ENCODE measurements at regions not wholly inside any gene's neighbourhood (a gene's known extent, or its start where the extent isn't known, plus 50 kb on each side); places are given as distances from the start of the nearest gene placed in this dataset.
"Not testable (repeated sequence)": the region's sequence is repeated elsewhere in the genome, so short reads cannot be mapped to it uniquely, and the experiment has no call there.

GRCh38 chr4:14920237-14920636 lies 82.0 kb upstream of the CPEB2 start:
- no peak for TF ChIP-seq CTCF (IDR thresholded peaks at IDR 0.05; ENCODE audit: low read depth, low read length)
- no peak for DNase-seq (ENCODE audit: low read depth in 2 of 2)
- no peak overlapping the region for H3K4me3 ChIP-seq (replicated peaks in 1 of 2; ENCODE audit: low read depth in 2 of 2, low read length in 2 of 2)

GRCh38 chr4:14920759-14921320 lies 81.4 kb upstream of the CPEB2 start:
- H3K4me3 ChIP-seq (replicated peaks in 1 of 2; ENCODE audit: low read depth in 2 of 2, low read length in 2 of 2), result no peak overlapping the region
- no peak for TF ChIP-seq CTCF (IDR thresholded peaks at IDR 0.05; ENCODE audit: low read depth, low read length)
- no peak for DNase-seq (ENCODE audit: low read depth in 2 of 2)

GRCh38 chr4:14921781-14922180 lies 80.5 kb upstream of the CPEB2 start:
- DNase-seq (ENCODE audit: low read depth in 2 of 2), result not testable (repeated sequence)

GRCh38 chr4:14924076-14924811 lies 78.0 kb upstream of the CPEB2 start:
- no peak overlapping the region for H3K4me3 ChIP-seq (replicated peaks in 1 of 2; ENCODE audit: low read depth in 2 of 2, low read length in 2 of 2)
- TF ChIP-seq CTCF (IDR thresholded peaks at IDR 0.05; ENCODE audit: low read depth, low read length), result no peak
- DNase-seq (ENCODE audit: low read depth in 2 of 2), result no peak

More at GRCh38 chr4:14921781-14922180, 80.5 kb upstream of the CPEB2 start:
- H3K4me3 ChIP-seq (replicated peaks in 1 of 2; ENCODE audit: low read depth in 2 of 2, low read length in 2 of 2), result not testable (repeated sequence)

- no peak overlapping the region for H3K4me3 ChIP-seq (replicated peaks in 1 of 2; ENCODE audit: low read depth in 2 of 2, low read length in 2 of 2)
- TF ChIP-seq CTCF (IDR thresholded peaks at IDR 0.05; ENCODE audit: low read depth, low read length), result no peak
- no peak for DNase-seq (ENCODE audit: low read depth in 2 of 2)
Observed at GRCh38 chr4:14924812-14925344, 77.4 kb upstream of the CPEB2 start.

- no peak overlapping the region for H3K4me3 ChIP-seq (replicated peaks in 1 of 2; ENCODE audit: low read depth in 2 of 2, low read length in 2 of 2)
- no peak for TF ChIP-seq CTCF (IDR thresholded peaks at IDR 0.05; ENCODE audit: low read depth, low read length)
- DNase-seq (ENCODE audit: low read depth in 2 of 2), result no peak
Observed at GRCh38 chr4:14925471-14925870, 76.8 kb upstream of the CPEB2 start.

GRCh38 chr4:14926368-14926767 lies 75.9 kb upstream of the CPEB2 start:
- no peak for DNase-seq (ENCODE audit: low read depth in 2 of 2)
- no peak for TF ChIP-seq CTCF (IDR thresholded peaks at IDR 0.05; ENCODE audit: low read depth, low read length)
- H3K4me3 ChIP-seq (replicated peaks in 1 of 2; ENCODE audit: low read depth in 2 of 2, low read length in 2 of 2), result no peak overlapping the region

All from cardiac fibroblast (primary cell).